ENCODE measurements at regions not wholly inside any gene's neighbourhood (a gene's known extent, or its start where the extent isn't known, plus 50 kb on each side); places are given as distances from the start of the nearest gene placed in this dataset.

DNA sequence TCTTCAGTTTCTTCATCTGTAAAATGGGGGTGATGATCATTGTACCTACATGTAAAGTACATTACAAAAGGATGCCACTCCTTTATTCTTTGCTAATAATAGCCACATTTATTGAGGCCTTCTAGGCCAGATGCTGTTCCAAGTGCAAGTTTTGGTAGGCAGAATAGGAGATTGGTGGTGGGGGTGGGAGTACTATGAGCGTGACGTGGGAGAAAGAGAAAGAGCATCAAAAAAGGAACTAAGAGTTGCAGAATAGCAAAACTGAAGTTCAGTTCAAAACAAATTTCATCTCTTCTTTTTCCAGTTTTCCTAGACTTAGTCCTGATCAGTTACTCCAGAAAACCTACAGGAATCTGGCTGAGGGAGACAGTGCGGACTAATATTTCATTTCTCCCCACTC lies 174.1 kb downstream of the SNX18 start:
- TF ChIP-seq, protein P1, sequence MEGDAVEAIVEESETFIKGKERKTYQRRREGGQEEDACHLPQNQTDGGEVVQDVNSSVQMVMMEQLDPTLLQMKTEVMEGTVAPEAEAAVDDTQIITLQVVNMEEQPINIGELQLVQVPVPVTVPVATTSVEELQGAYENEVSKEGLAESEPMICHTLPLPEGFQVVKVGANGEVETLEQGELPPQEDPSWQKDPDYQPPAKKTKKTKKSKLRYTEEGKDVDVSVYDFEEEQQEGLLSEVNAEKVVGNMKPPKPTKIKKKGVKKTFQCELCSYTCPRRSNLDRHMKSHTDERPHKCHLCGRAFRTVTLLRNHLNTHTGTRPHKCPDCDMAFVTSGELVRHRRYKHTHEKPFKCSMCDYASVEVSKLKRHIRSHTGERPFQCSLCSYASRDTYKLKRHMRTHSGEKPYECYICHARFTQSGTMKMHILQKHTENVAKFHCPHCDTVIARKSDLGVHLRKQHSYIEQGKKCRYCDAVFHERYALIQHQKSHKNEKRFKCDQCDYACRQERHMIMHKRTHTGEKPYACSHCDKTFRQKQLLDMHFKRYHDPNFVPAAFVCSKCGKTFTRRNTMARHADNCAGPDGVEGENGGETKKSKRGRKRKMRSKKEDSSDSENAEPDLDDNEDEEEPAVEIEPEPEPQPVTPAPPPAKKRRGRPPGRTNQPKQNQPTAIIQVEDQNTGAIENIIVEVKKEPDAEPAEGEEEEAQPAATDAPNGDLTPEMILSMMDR (IDR thresholded peaks at IDR 0.05; ENCODE audit: control extremely low read depth, extremely low read depth): no peak
- Histone ChIP-seq H3K27ac (ENCODE audit: low read depth in 1 of 2, low read length in 1 of 2) (no peak overlapping the region), H3K36me3 (ENCODE audit: control insufficient read depth in 4 of 4, insufficient read depth in 4 of 4, low read length in 4 of 4) (no peaks in the 10 kb centered on the region), H3K9me3 (ENCODE audit: control insufficient read depth in 4 of 4, insufficient read depth in 3 of 4, low read length in 3 of 4) (no peaks in the 10 kb centered on the region), H3K9ac (ENCODE audit: insufficient read depth in 1 of 2, low read length in 2 of 2) (no peak overlapping the region), H3K27me3 (ENCODE audit: control insufficient read depth in 3 of 3, insufficient read depth in 3 of 3, low read length in 2 of 3) (no peaks in the 10 kb centered on the region), H3K4me1 (ENCODE audit: control insufficient read depth in 5 of 5, insufficient read depth in 5 of 5, low read length in 5 of 5) (peaks cover 0 to 42% (median 10%) of the 10 kb centered on the region in 5 donors), H3K4me3 (no peak overlapping the region)
- DNase-seq: no peak
- WGBS, 2 donors: 56 to 82% methylated on average over 3 of the region's 3 CpGs
- ATAC-seq (ENCODE audit: insufficient read depth, low FRiP score): no peak

DNA sequence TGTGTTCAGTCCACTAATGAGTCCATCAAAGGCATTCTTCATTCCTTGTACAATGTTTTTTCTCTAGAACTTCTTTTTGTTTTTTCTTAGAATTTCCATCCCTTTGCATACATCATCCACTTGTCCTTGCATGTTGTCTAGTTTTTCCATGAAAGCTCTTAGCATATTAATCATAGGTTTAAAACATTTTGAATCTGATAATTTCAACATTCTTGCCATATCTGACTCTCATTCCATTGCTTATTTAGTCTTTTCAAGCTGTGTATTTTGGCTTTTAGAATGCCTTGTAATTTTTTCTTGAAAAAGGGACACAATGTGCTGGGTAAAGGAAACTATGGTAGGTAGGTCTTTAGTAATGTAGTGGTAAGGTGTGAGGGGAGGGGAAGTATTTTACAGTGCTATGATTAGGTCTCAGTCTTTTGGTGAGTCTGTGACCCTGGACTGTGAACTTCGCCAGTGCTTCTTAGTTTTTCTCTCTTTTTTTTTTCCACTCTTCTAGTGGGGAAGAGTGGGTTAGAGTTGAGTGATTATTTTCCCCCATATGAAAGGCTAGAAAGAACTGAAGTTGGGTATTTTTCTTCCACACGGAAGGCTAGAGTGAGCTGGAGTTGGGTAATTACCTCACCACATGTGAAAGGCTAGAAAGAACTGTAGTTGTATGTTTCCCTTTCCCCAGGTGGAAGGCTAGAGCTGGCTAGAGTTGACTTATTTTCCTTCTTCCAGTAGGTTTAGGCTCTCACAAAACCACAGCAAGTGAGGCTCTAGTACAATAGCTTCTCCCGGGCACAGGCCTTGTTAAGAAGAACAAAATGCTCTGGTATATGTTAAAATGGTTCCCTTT lies 172.1 kb downstream of the SNX18 start:
- Histone ChIP-seq H3K36me3 (ENCODE audit: control insufficient read depth in 4 of 4, insufficient read depth in 4 of 4, low read length in 4 of 4) (no peaks in the 10 kb centered on the region), H3K9me3 (ENCODE audit: control insufficient read depth in 4 of 4, insufficient read depth in 3 of 4, low read length in 3 of 4) (no peaks in the 10 kb centered on the region), H3K27me3 (ENCODE audit: control insufficient read depth in 3 of 3, insufficient read depth in 3 of 3, low read length in 2 of 3) (no peaks in the 10 kb centered on the region), H3K4me1 (ENCODE audit: control insufficient read depth in 5 of 5, insufficient read depth in 5 of 5, low read length in 5 of 5) (peaks cover 0 to 22% (median 8%) of the 10 kb centered on the region in 5 donors), H3K27ac (ENCODE audit: low read depth in 1 of 2, low read length in 1 of 2) (no peak overlapping the region), H3K4me3 (no peak overlapping the region), H3K9ac (ENCODE audit: insufficient read depth in 1 of 2, low read length in 2 of 2) (no peak overlapping the region)
- ATAC-seq (ENCODE audit: insufficient read depth, low FRiP score): no peak
- TF ChIP-seq, protein P1 (IDR thresholded peaks at IDR 0.05; ENCODE audit: control extremely low read depth, extremely low read depth): no peak
- DNase-seq: no peak
- WGBS, 2 donors: 71 to 75% methylated on average over 3 of the region's 3 CpGs

DNA sequence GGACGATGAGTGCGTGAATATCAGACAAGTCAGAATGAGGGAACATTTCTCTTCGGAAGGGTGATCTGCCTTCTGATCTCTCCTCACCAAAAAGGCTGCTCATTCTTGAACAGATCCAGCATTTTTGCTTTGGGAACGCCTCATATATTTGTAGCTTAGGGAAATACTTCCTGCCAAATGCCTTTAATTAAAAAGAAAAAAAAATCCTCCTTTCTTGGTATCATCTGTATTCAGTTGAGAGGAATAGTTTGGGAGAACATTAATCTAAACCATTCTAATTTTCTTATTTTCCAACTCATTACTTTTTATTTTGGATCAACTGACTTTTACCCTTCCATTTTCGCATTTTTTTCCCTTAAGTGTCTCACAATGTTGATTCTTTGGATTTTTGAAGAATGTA lies 163.4 kb downstream of the SNX18 start:
- H3K4me3 ChIP-seq: no peak overlapping the region
- no peaks in the 10 kb centered on the region for H3K36me3 ChIP-seq (ENCODE audit: control insufficient read depth in 4 of 4, insufficient read depth in 4 of 4, low read length in 4 of 4)
- no peaks in the 10 kb centered on the region for H3K27me3 ChIP-seq (ENCODE audit: control insufficient read depth in 3 of 3, insufficient read depth in 3 of 3, low read length in 2 of 3)
- no peak overlapping the region for H3K27ac ChIP-seq (ENCODE audit: low read depth in 1 of 2, low read length in 1 of 2)
- no peak for DNase-seq
- no peak overlapping the region for H3K9ac ChIP-seq (ENCODE audit: insufficient read depth in 1 of 2, low read length in 2 of 2)
- 64 to 76% methylated on average over 5 of the region's 5 CpGs for WGBS, 2 donors
- no peak for ATAC-seq (ENCODE audit: insufficient read depth, low FRiP score)
- no peaks in the 10 kb centered on the region for H3K9me3 ChIP-seq (ENCODE audit: control insufficient read depth in 4 of 4, insufficient read depth in 3 of 4, low read length in 3 of 4)
- peaks cover 0 to 4% (median 2%) of the 10 kb centered on the region in 5 donors for H3K4me1 ChIP-seq (ENCODE audit: control insufficient read depth in 5 of 5, insufficient read depth in 5 of 5, low read length in 5 of 5)
- TF ChIP-seq, protein P1 (IDR thresholded peaks at IDR 0.05; ENCODE audit: control extremely low read depth, extremely low read depth): no peak

Measured in lung (tissue), 11 donors.